GM23338 (cell line): ENCODE measurements at regions not wholly inside any gene's neighbourhood (a gene's known extent, or its start where the extent isn't known, plus 50 kb on each side); places are given as distances from the start of the nearest gene placed in this dataset.
"Not testable (repeated sequence)": the region's sequence is repeated elsewhere in the genome, so short reads cannot be mapped to it uniquely, and the experiment has no call there.

ENCODE experiments used
- ATAC-seq: fragments of 200-7000 bp; cut with Tn5 transposase; 3 replicates; pipeline ENCODE4 v1.9.1; 2020
- DNase-seq: peaks from one replicate; pipeline ENCODE4 v3.0.0-alpha.2; 2015; ENCODE audit warnings: low spot score
- H2AFZ ChIP-seq: fragments of 200-600 bp; sonication (generic); 2 replicates; pipeline ENCODE4 v1.8.0; 2016; ENCODE audit warnings: antibody characterized with exemption, mild to moderate bottlenecking, moderate library complexity
- H3F3A ChIP-seq: fragments of 200-600 bp; sonication (generic); replicated peaks from 2 replicates; pipeline ENCODE4 v1.8.0; 2017; ENCODE audit warnings: antibody characterized with exemption, mixed run types, low read depth
- H3K27ac ChIP-seq: fragments of 200-600 bp; sonication (generic); 2 replicates; pipeline ENCODE4 v1.6.1; 2016; ENCODE audit warnings: low read depth
- H3K27me3 ChIP-seq: fragments of 200-600 bp; sonication (generic); 2 replicates; pipeline ENCODE4 v1.8.0; 2016; ENCODE audit warnings: mild to moderate bottlenecking, mixed run types, moderate library complexity; ENCODE audit not compliant: insufficient read depth
- H3K36me3 ChIP-seq: fragments of 200-600 bp; sonication (generic); 2 replicates; pipeline ENCODE4 v1.8.0; 2016; ENCODE audit warnings: mild to moderate bottlenecking; ENCODE audit not compliant: insufficient read depth
- H3K4me1 ChIP-seq: fragments of 200-600 bp; sonication (generic); 2 replicates; pipeline ENCODE4 v1.8.0; 2016; ENCODE audit warnings: mild to moderate bottlenecking, moderate library complexity; ENCODE audit not compliant: insufficient read depth
- H3K4me2 ChIP-seq: fragments of 200-600 bp; sonication (generic); 2 replicates; pipeline ENCODE4 v1.7.1; 2017; ENCODE audit warnings: mixed run types
- H3K4me3 ChIP-seq: fragments of 200-600 bp; sonication (generic); 2 replicates; pipeline ENCODE4 v1.6.1; 2016; ENCODE audit warnings: mixed run types
- H3K79me2 ChIP-seq: fragments of 200-600 bp; sonication (generic); replicated peaks from 2 replicates; pipeline ENCODE4 v1.8.0; 2017; ENCODE audit warnings: mild to moderate bottlenecking; ENCODE audit not compliant: insufficient read depth
- H3K9me2 ChIP-seq: fragments of 200-600 bp; sonication (generic); 2 replicates; pipeline ENCODE4 v1.8.0; 2017; ENCODE audit not compliant: insufficient read depth
- H4K20me1 ChIP-seq: fragments of 200-600 bp; sonication (generic); replicated peaks from 2 replicates; pipeline ENCODE4 v1.8.0; 2017; ENCODE audit warnings: mild to moderate bottlenecking; ENCODE audit not compliant: insufficient read depth
- H3K27ac Mint-ChIP-seq: 2 replicates; pipeline ENCODE4 v1.8.0; 2020; ENCODE audit warnings: inconsistent platforms, mild to moderate bottlenecking, moderate library complexity, mixed read lengths
- H3K27me3 Mint-ChIP-seq: 3 replicates; pipeline ENCODE4 v1.8.0; 2022; ENCODE audit warnings: low read depth, mild to moderate bottlenecking, moderate library complexity, mixed read lengths, inconsistent platforms; ENCODE audit not compliant: insufficient read depth, poor library complexity
- H3K36me3 Mint-ChIP-seq: 3 replicates; pipeline ENCODE4 v1.8.0; 2021; ENCODE audit warnings: low read depth, mild to moderate bottlenecking, inconsistent platforms, moderate library complexity, mixed read lengths
- H3K4me1 Mint-ChIP-seq: 3 replicates; pipeline ENCODE4 v1.8.0; 2020; ENCODE audit warnings: mild to moderate bottlenecking, inconsistent platforms, mixed read lengths
- H3K4me3 Mint-ChIP-seq: 3 replicates; pipeline ENCODE4 v1.8.0; 2021; ENCODE audit warnings: moderate library complexity, mild to moderate bottlenecking, inconsistent platforms, mixed read lengths
- H3K9me3 Mint-ChIP-seq: 3 replicates; pipeline ENCODE4 v1.8.0; 2020; ENCODE audit warnings: moderate library complexity, mild to moderate bottlenecking, inconsistent platforms, mixed read lengths
- CREB1 ChIP-seq: fragments of 250-450 bp; sonication (Bioruptor Pico); IDR thresholded peaks from 2 replicates; pipeline ENCODE4 v1.5.0; 2020; ENCODE audit warnings: low read depth, mild to moderate bottlenecking, moderate library complexity
- EZH2 ChIP-seq: fragments of 200-600 bp; sonication (generic); IDR thresholded peaks from one replicate; pipeline ENCODE4 v1.8.0; 2017; ENCODE audit warnings: antibody characterized with exemption, mild to moderate bottlenecking, low read depth; ENCODE audit not compliant: unreplicated experiment
- EZH2phosphoT487 ChIP-seq: fragments of 200-600 bp; sonication (generic); IDR thresholded peaks from one replicate; pipeline ENCODE4 v1.8.1; 2018; ENCODE audit warnings: antibody characterized with exemption; ENCODE audit not compliant: unreplicated experiment
- JUNB ChIP-seq: IDR thresholded peaks from one replicate; pipeline ENCODE4 v1.6.1; 2016; ENCODE audit warnings: antibody characterized with exemption; ENCODE audit not compliant: unreplicated experiment
- NANOG ChIP-seq: IDR thresholded peaks from 2 replicates; pipeline ENCODE4 v1.6.1; 2016; ENCODE audit warnings: antibody characterized with exemption, borderline replicate concordance
- POLR2AphosphoS5 ChIP-seq: IDR thresholded peaks from 2 replicates; pipeline ENCODE4 v1.6.1; 2016; ENCODE audit warnings: antibody characterized with exemption, low read depth
- ZNF114 ChIP-seq: fragments of 250-450 bp; sonication (Bioruptor Pico); IDR thresholded peaks from 2 replicates; pipeline ENCODE4 v1.5.0; 2020; ENCODE audit warnings: mild to moderate bottlenecking, moderate library complexity
- ZNF331 ChIP-seq: fragments of 250-450 bp; sonication (Bioruptor Pico); IDR thresholded peaks from 2 replicates; pipeline ENCODE4 v1.5.0; 2020; ENCODE audit warnings: low read depth, mild to moderate bottlenecking, moderate library complexity
- TF ChIP-seq, protein P1 (sequence below), 2 experiments: fragments of 200-600 bp in 1 of 2; sonication (generic) in 1 of 2; conservative IDR thresholded peaks; 2 replicates each; pipeline versions ENCODE4 v1.5.1 to v1.6.1; 2016 to 2017; ENCODE audit warnings: antibody characterized with exemption in 2 of 2, low read depth in 2 of 2, mild to moderate bottlenecking in 2 of 2, moderate library complexity in 1 of 2
- TF ChIP-seq, protein P2 (sequence below): IDR thresholded peaks from one replicate; pipeline ENCODE4 v1.6.1; 2018; ENCODE audit warnings: antibody characterized with exemption; ENCODE audit not compliant: unreplicated experiment

- TF ChIP-seq EZH2 (no peak), NANOG (no peak), POLR2AphosphoS5 (no peak)
Observed at GRCh38 chrX:64662876-64663275, 267.6 kb upstream of the MTMR8 start (continued).

- H3K27me3 Mint-ChIP-seq, H3K9me2 ChIP-seq, H2AFZ ChIP-seq, H3K27me3 ChIP-seq, H3K36me3 ChIP-seq, ATAC-seq, H3K79me2 ChIP-seq, H3K4me1 ChIP-seq, H4K20me1 ChIP-seq, H3F3A ChIP-seq: not testable (repeated sequence)
- Mint-ChIP-seq H3K4me1 (peaks cover 22% of the 10 kb centered on the region), H3K27ac (peak overlapping the region; percentile 97), H3K36me3 (peaks cover 37% of the 10 kb centered on the region), H3K9me3 (peaks cover 27% of the 10 kb centered on the region), H3K4me3 (peak overlapping the region; percentile 27; the same call in 1 of the 3 replicates)
- DNase-seq = peak; percentile 10
- Histone ChIP-seq H3K4me3 (peak overlapping the region; percentile 12), H3K4me2 (peak overlapping the region; percentile 68; the same call in 1 of the 2 replicates), H3K27ac (peak overlapping the region; percentile 97)
- peak; percentile 73 for TF ChIP-seq NANOG
Observed at GRCh38 chrX:64657229-64657628, 262.0 kb upstream of the MTMR8 start.

- Histone ChIP-seq H4K20me1 (no peaks in the 10 kb centered on the region), H3K27me3 (no peaks in the 10 kb centered on the region), H2AFZ (no peak overlapping the region), H3K4me1 (no peaks in the 10 kb centered on the region), H3K79me2 (no peaks in the 10 kb centered on the region), H3K4me2 (no peak overlapping the region), H3F3A (no peaks in the 10 kb centered on the region), H3K36me3 (no peaks in the 10 kb centered on the region), H3K4me3 (no peak overlapping the region), H3K9me2 (no peaks in the 10 kb centered on the region), H3K27ac (no peak overlapping the region)
- Mint-ChIP-seq H3K36me3 (peaks cover 12% of the 10 kb centered on the region), H3K27ac (no peak overlapping the region), H3K4me1 (no peaks in the 10 kb centered on the region), H3K9me3 (peaks cover 19% of the 10 kb centered on the region), H3K4me3 (no peak overlapping the region), H3K27me3 (no peaks in the 10 kb centered on the region)
- no peak for TF ChIP-seq ZNF331
- no peak for TF ChIP-seq EZH2phosphoT487
- TF ChIP-seq, protein P1, sequence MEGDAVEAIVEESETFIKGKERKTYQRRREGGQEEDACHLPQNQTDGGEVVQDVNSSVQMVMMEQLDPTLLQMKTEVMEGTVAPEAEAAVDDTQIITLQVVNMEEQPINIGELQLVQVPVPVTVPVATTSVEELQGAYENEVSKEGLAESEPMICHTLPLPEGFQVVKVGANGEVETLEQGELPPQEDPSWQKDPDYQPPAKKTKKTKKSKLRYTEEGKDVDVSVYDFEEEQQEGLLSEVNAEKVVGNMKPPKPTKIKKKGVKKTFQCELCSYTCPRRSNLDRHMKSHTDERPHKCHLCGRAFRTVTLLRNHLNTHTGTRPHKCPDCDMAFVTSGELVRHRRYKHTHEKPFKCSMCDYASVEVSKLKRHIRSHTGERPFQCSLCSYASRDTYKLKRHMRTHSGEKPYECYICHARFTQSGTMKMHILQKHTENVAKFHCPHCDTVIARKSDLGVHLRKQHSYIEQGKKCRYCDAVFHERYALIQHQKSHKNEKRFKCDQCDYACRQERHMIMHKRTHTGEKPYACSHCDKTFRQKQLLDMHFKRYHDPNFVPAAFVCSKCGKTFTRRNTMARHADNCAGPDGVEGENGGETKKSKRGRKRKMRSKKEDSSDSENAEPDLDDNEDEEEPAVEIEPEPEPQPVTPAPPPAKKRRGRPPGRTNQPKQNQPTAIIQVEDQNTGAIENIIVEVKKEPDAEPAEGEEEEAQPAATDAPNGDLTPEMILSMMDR (conservative IDR thresholded peaks at IDR 0.05; ENCODE audit: low read depth in 2 of 2) = peak; percentile 48 to 61
- no peak for TF ChIP-seq NANOG
- TF ChIP-seq CREB1 (CRISPR knock-in tag) = no peak
- TF ChIP-seq JUNB = no peak
- TF ChIP-seq, protein P2, sequence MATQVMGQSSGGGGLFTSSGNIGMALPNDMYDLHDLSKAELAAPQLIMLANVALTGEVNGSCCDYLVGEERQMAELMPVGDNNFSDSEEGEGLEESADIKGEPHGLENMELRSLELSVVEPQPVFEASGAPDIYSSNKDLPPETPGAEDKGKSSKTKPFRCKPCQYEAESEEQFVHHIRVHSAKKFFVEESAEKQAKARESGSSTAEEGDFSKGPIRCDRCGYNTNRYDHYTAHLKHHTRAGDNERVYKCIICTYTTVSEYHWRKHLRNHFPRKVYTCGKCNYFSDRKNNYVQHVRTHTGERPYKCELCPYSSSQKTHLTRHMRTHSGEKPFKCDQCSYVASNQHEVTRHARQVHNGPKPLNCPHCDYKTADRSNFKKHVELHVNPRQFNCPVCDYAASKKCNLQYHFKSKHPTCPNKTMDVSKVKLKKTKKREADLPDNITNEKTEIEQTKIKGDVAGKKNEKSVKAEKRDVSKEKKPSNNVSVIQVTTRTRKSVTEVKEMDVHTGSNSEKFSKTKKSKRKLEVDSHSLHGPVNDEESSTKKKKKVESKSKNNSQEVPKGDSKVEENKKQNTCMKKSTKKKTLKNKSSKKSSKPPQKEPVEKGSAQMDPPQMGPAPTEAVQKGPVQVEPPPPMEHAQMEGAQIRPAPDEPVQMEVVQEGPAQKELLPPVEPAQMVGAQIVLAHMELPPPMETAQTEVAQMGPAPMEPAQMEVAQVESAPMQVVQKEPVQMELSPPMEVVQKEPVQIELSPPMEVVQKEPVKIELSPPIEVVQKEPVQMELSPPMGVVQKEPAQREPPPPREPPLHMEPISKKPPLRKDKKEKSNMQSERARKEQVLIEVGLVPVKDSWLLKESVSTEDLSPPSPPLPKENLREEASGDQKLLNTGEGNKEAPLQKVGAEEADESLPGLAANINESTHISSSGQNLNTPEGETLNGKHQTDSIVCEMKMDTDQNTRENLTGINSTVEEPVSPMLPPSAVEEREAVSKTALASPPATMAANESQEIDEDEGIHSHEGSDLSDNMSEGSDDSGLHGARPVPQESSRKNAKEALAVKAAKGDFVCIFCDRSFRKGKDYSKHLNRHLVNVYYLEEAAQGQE = no peak
- no peak for TF ChIP-seq ZNF114 (CRISPR knock-in tag)
- ATAC-seq (no peak), DNase-seq (peak; percentile 42)
Observed at GRCh38 chrX:64642482-64642881, 247.2 kb upstream of the MTMR8 start.
